ENCODE measurements at regions not wholly inside any gene's neighbourhood (a gene's known extent, or its start where the extent isn't known, plus 50 kb on each side); places are given as distances from the start of the nearest gene placed in this dataset.
A peak's percentile ranks its signal among the peaks of the same experiment; 100 is the strongest.

DNA sequence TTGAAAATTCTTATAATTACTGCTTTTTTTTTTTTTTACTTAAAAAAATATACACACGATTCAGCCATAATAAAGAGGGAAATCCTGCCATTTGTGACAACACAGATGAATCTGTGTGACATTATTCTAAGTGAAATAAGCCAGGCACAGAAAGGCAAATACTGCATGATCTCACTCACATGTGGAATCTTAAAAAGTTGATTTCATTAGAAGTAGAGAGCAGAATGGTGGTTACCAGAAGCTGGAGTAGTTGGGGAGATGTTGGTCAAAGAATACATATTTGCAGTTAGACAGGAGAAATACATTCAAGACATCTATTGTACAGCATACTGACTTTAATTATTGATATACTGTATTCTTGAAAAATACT is 116.2 kb downstream of the KLF12 start:
- Histone ChIP-seq H3K4me1 (ENCODE audit: low read depth, poor library complexity, severe bottlenecking) (no peaks in the 10 kb centered on the region), H3K79me2 (ENCODE audit: insufficient read depth, low read depth) (no peaks in the 10 kb centered on the region), H3K9ac (no peak overlapping the region), H3K4me2 (no peak overlapping the region), H4K20me1 (ENCODE audit: insufficient read depth) (no peaks in the 10 kb centered on the region), H3K27ac (no peak overlapping the region), H3K4me3 (IDR thresholded peaks at IDR 0.05; ENCODE audit: insufficient read depth, low read depth, low read length) (no peak overlapping the region), H3K27me3 (ENCODE audit: insufficient read depth, low read depth) (no peaks in the 10 kb centered on the region), H3K36me3 (ENCODE audit: insufficient read depth) (no peaks in the 10 kb centered on the region), H2AFZ (ENCODE audit: low read depth) (no peak overlapping the region)
- TF ChIP-seq, protein P1, sequence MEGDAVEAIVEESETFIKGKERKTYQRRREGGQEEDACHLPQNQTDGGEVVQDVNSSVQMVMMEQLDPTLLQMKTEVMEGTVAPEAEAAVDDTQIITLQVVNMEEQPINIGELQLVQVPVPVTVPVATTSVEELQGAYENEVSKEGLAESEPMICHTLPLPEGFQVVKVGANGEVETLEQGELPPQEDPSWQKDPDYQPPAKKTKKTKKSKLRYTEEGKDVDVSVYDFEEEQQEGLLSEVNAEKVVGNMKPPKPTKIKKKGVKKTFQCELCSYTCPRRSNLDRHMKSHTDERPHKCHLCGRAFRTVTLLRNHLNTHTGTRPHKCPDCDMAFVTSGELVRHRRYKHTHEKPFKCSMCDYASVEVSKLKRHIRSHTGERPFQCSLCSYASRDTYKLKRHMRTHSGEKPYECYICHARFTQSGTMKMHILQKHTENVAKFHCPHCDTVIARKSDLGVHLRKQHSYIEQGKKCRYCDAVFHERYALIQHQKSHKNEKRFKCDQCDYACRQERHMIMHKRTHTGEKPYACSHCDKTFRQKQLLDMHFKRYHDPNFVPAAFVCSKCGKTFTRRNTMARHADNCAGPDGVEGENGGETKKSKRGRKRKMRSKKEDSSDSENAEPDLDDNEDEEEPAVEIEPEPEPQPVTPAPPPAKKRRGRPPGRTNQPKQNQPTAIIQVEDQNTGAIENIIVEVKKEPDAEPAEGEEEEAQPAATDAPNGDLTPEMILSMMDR (conservative IDR thresholded peaks at IDR 0.05; ENCODE audit: low read depth, low read length) = no peak

DNA sequence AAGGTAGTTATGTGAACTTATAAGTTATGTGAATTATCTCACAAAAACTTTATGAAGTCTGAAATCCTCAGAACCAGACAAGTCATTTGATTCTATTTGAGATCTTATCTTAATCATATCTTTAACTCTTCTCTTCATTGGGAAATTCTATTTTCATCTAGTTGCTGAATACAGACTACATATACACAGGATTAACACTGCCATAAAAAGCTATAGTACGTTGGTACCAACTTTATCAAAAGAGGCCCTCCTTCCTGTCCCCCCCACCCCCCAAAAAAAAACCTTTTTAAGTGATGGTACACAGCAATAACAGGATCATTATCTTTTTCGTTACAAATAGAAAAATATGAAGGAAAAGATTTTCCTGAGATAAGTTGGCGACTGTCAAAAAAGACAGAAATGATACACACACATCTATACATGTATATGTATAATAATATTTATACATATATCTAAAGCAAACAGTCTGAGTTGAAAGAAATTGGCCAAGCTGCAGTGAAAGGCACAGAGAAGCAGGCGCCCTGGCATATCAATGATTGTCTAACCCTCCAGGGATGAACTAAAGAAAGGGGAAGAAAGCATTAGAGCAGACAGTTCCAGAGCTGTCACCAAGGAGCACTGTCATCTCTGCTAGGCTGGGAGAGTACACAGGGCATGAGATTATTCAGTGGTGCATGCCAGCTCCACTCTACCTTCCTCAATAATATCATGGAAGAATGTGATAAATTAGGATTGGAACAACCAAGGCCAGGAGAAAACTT is 116.7 kb downstream of the KLF12 start:
- H2AFZ ChIP-seq (ENCODE audit: low read depth) = no peak overlapping the region
- TF ChIP-seq, protein P1 (conservative IDR thresholded peaks at IDR 0.05; ENCODE audit: low read depth, low read length) = no peak
- H3K4me3 ChIP-seq (IDR thresholded peaks at IDR 0.05; ENCODE audit: insufficient read depth, low read depth, low read length) = no peak overlapping the region
- H3K9ac ChIP-seq = no peak overlapping the region
- no peaks in the 10 kb centered on the region for H3K36me3 ChIP-seq (ENCODE audit: insufficient read depth)
- no peaks in the 10 kb centered on the region for H3K4me1 ChIP-seq (ENCODE audit: low read depth, poor library complexity, severe bottlenecking)
- no peak overlapping the region for H3K27ac ChIP-seq
- no peaks in the 10 kb centered on the region for H4K20me1 ChIP-seq (ENCODE audit: insufficient read depth)
- H3K79me2 ChIP-seq (ENCODE audit: insufficient read depth, low read depth) = no peaks in the 10 kb centered on the region
- H3K27me3 ChIP-seq (ENCODE audit: insufficient read depth, low read depth) = no peaks in the 10 kb centered on the region
- H3K4me2 ChIP-seq = no peak overlapping the region

DNA sequence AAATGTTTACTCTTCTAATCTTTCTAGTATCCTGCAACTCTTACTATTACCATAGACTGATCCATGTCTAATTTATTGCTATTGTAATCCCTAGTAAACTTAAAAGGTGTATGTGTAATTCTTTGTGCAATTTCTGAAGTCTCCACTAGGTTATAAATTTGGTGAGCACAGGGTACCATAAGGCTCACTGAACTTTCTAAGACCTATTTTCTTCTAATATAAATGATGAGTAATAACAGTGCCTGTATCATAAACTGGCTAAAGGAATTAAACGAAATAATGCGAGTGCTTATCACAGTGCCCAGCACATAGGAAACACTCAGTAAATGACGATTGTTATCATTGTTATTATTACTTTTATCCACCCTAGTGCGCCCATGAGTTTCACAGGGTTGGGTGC is 119.1 kb downstream of the KLF12 start:
- H3K4me2 ChIP-seq = no peak overlapping the region
- no peak overlapping the region for H3K9ac ChIP-seq
- H3K27me3 ChIP-seq (ENCODE audit: insufficient read depth, low read depth) = no peaks in the 10 kb centered on the region
- no peak overlapping the region for H2AFZ ChIP-seq (ENCODE audit: low read depth)
- H3K36me3 ChIP-seq (ENCODE audit: insufficient read depth) = no peaks in the 10 kb centered on the region
- no peak overlapping the region for H3K27ac ChIP-seq
- no peak overlapping the region for H3K4me3 ChIP-seq (IDR thresholded peaks at IDR 0.05; ENCODE audit: insufficient read depth, low read depth, low read length)
- H3K4me1 ChIP-seq (ENCODE audit: low read depth, poor library complexity, severe bottlenecking) = no peaks in the 10 kb centered on the region
- H3K79me2 ChIP-seq (ENCODE audit: insufficient read depth, low read depth) = no peaks in the 10 kb centered on the region
- TF ChIP-seq, protein P1 (conservative IDR thresholded peaks at IDR 0.05; ENCODE audit: low read depth, low read length) = peak; percentile 29; the same call in 1 of the 2 replicates
- no peaks in the 10 kb centered on the region for H4K20me1 ChIP-seq (ENCODE audit: insufficient read depth)

DNA sequence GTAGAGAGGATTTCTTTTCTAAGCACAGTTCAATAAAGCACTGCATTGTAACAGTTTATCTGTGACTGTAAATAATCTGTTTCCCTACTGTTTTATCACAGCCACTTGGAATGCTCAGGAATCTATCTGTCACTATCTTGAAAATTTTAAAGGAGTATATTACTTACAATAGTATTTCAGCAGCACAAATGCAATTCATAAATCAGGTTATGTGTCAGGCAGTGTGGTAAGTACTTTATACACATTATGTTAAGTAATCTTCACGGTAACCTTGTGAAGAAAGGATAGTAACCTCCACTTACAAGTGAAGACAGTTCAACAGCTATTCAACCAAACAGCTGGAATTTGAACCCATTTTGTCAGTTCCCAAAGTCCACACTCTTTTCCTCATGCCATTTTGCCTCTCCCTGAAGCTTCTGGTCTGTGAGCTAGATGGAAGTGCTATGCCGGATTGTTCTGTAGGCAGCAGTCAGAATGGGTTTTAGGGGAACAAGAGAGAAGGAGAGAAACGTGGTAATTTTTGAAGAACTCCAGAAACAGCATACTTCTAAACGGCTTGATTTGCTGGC is 125.0 kb downstream of the KLF12 start:
- no peaks in the 10 kb centered on the region for H3K36me3 ChIP-seq (ENCODE audit: insufficient read depth)
- H2AFZ ChIP-seq (ENCODE audit: low read depth) = no peak overlapping the region
- TF ChIP-seq, protein P1 (conservative IDR thresholded peaks at IDR 0.05; ENCODE audit: low read depth, low read length) = no peak
- H3K79me2 ChIP-seq (ENCODE audit: insufficient read depth, low read depth) = no peaks in the 10 kb centered on the region
- no peak overlapping the region for H3K4me3 ChIP-seq (IDR thresholded peaks at IDR 0.05; ENCODE audit: insufficient read depth, low read depth, low read length)
- H3K9ac ChIP-seq = no peak overlapping the region
- H3K4me2 ChIP-seq = no peak overlapping the region
- H3K27me3 ChIP-seq (ENCODE audit: insufficient read depth, low read depth) = no peaks in the 10 kb centered on the region
- no peaks in the 10 kb centered on the region for H4K20me1 ChIP-seq (ENCODE audit: insufficient read depth)
- H3K4me1 ChIP-seq (ENCODE audit: low read depth, poor library complexity, severe bottlenecking) = no peaks in the 10 kb centered on the region
- H3K27ac ChIP-seq = no peak overlapping the region
